Gastrocnemius medialis (tissue), 4 donors: ENCODE measurements at regions not wholly inside any gene's neighbourhood (a gene's known extent, or its start where the extent isn't known, plus 50 kb on each side); places are given as distances from the start of the nearest gene placed in this dataset.

Experiments used
- CTCF ChIP-seq, 5 experiments: fragments of 450-650 bp in 3 of 5; fragments of 200-600 bp in 2 of 5; sonication (generic) in 2 of 5; IDR thresholded peaks in 4 of 5; conservative IDR thresholded peaks in 1 of 5; 1 replicate in 4 of 5; 2 replicates in 1 of 5; pipeline ENCODE4 v1.5.1; 2016 to 2019; ENCODE audit warnings: antibody characterized with exemption in 5 of 5, mild to moderate bottlenecking in 3 of 5, moderate library complexity in 3 of 5
- POLR2A ChIP-seq, 2 donors: fragments of 450-650 bp; IDR thresholded peaks; one replicate each; pipeline ENCODE4 v1.6.1; 2017; ENCODE audit warnings: antibody characterized with exemption in 2 of 2, mild to moderate bottlenecking in 2 of 2, moderate library complexity in 2 of 2

GRCh38 chr2:104523921-104524320, 330.0 kb upstream of the POU3F3 start:
- no peak for TF ChIP-seq POLR2A (IDR thresholded peaks at IDR 0.05)
- no peak for TF ChIP-seq CTCF (IDR thresholded peaks at IDR 0.05 in 4 of 5, conservative IDR thresholded peaks at IDR 0.05 in 1 of 5)
